ENCODE measurements at regions not wholly inside any gene's neighbourhood (a gene's known extent, or its start where the extent isn't known, plus 50 kb on each side); places are given as distances from the start of the nearest gene placed in this dataset.

DNA sequence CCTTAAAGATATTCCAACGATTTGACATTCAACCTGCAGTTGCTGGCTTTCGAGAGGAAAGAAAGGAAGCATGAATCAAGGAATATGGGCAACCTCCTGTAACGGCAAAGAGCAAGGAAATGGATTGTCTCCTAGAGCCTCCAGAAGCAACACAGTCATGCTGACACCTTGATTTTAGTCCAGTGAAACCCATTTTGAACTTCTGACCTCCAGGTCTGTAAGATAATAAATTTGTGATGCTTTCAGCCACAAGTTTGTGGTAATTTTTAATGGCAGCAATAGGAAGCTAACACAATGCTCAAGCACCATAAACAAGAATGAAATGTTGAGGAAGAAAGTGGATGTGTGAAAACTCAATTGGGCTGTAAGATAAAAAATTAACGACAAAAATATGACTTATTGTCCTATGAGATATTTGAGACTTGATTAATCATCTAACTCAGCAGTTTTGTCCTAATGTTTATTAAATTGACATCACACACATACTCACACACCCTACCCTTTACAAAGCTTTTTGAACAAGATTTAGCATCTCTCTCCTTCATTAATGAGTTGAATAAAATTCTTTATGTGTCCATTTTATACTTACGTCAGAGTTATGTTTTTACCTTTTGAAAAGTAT is 857.2 kb upstream of the INTU start:
- DNase-seq: no peak
- Histone ChIP-seq H3K36me3 (no peaks in the 10 kb centered on the region), H3K27ac (no peak overlapping the region), H3K27me3 (no peaks in the 10 kb centered on the region), H3K4me3 (no peak overlapping the region), H3K4me1 (no peaks in the 10 kb centered on the region), H3K9me3 (no peaks in the 10 kb centered on the region)
- no peak for TF ChIP-seq POLR2A (IDR thresholded peaks at IDR 0.05)
- TF ChIP-seq, protein P1, sequence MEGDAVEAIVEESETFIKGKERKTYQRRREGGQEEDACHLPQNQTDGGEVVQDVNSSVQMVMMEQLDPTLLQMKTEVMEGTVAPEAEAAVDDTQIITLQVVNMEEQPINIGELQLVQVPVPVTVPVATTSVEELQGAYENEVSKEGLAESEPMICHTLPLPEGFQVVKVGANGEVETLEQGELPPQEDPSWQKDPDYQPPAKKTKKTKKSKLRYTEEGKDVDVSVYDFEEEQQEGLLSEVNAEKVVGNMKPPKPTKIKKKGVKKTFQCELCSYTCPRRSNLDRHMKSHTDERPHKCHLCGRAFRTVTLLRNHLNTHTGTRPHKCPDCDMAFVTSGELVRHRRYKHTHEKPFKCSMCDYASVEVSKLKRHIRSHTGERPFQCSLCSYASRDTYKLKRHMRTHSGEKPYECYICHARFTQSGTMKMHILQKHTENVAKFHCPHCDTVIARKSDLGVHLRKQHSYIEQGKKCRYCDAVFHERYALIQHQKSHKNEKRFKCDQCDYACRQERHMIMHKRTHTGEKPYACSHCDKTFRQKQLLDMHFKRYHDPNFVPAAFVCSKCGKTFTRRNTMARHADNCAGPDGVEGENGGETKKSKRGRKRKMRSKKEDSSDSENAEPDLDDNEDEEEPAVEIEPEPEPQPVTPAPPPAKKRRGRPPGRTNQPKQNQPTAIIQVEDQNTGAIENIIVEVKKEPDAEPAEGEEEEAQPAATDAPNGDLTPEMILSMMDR (IDR thresholded peaks at IDR 0.05): no peak

DNA sequence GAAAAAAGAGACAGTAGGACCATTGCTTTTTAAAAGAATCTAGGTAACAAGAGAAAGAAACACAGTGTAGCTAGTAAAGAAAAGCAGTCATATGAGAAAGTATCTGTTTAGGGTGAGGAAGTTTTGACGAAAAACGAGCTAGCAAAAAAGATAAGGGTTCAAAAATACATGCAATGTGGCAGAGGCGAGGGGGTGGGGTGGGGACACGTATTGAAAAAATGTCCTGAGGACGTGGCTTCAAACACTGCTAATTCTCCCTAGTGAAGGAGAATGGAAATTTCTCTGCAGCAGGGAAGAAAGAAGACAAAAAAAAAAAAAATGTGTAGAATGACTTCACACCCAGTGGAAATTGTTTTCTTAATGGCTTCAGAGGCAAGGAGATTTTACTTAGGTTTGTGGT is 856.4 kb upstream of the INTU start:
- no peaks in the 10 kb centered on the region for H3K9me3 ChIP-seq
- no peaks in the 10 kb centered on the region for H3K36me3 ChIP-seq
- H3K27ac ChIP-seq: no peak overlapping the region
- DNase-seq: no peak
- no peaks in the 10 kb centered on the region for H3K4me1 ChIP-seq
- no peak overlapping the region for H3K4me3 ChIP-seq
- TF ChIP-seq, protein P1 (IDR thresholded peaks at IDR 0.05): no peak
- no peak for TF ChIP-seq POLR2A (IDR thresholded peaks at IDR 0.05)
- no peaks in the 10 kb centered on the region for H3K27me3 ChIP-seq

DNA sequence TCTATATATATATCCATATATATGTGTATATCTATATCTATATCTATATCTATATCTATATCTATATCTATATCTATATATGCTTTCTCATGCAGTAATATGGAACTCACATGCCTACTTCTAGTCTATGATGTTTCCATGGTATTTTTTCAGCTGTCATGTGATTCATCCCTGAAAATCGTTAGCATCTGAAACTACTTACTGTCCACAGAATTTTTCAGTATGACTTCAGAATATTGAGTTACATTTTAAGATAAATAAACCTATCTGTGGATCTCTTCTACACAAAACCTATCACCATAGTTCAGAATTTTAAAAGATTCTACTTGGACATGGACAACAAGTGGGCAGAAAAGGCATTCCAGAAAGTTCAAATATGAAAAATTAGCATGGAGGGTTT is 855.1 kb upstream of the INTU start:
- TF ChIP-seq, protein P1 (IDR thresholded peaks at IDR 0.05): no peak
- TF ChIP-seq POLR2A (IDR thresholded peaks at IDR 0.05): no peak
- no peaks in the 10 kb centered on the region for H3K4me1 ChIP-seq
- H3K27ac ChIP-seq: no peak overlapping the region

DNA sequence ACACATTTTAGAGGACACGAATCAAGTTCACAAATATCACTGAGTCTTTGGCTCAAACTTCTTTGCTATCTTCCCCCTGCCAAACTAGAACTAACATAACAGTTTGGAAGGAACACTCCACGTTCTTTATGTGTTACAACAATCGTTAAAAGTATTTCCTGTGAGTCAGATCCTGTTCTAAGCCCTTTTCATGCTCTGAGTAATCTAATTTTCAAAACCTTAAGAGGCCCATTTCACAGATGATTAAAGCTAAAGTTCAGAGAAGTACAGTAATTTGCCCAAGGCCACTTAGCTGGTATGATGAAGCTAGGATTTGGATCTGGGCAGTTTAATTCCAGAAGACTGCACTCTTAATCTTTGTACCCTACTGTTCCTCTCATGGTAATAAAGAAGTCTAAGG is 854.4 kb upstream of the INTU start:
- no peaks in the 10 kb centered on the region for H3K9me3 ChIP-seq
- no peak for TF ChIP-seq POLR2A (IDR thresholded peaks at IDR 0.05)
- TF ChIP-seq, protein P1 (IDR thresholded peaks at IDR 0.05): no peak
- no peaks in the 10 kb centered on the region for H3K27me3 ChIP-seq
- H3K27ac ChIP-seq: no peak overlapping the region
- no peaks in the 10 kb centered on the region for H3K36me3 ChIP-seq
- no peak for DNase-seq
- H3K4me1 ChIP-seq: no peaks in the 10 kb centered on the region
- H3K4me3 ChIP-seq: no peak overlapping the region

More for the DNA sequence above, 855.1 kb upstream of the INTU start:
- Histone ChIP-seq H3K9me3 (no peaks in the 10 kb centered on the region), H3K4me3 (no peak overlapping the region), H3K27me3 (no peaks in the 10 kb centered on the region), H3K36me3 (no peaks in the 10 kb centered on the region)
- no peak for DNase-seq

DNA sequence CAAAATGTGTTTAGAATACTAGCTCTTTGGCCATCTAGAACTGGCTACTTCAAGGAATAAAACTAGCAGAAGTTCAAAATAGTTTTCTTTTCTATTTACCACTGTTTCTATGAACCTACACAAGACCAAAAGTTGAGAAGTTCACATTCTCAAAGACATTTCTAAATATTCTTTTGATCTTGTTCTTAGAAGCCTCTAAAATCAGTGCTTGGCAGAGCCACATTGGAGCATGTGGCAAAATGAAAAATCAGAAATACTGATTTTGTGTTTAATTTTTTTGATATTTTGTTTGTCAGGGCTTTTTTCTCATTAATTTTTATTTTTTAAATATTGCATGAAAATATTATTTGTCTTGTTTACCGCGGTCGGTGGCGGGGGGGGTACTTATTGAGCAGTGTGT is 853.8 kb upstream of the INTU start:
- no peak for DNase-seq
- no peak for TF ChIP-seq POLR2A (IDR thresholded peaks at IDR 0.05)
- TF ChIP-seq, protein P1 (IDR thresholded peaks at IDR 0.05): no peak
- Histone ChIP-seq H3K27me3 (no peaks in the 10 kb centered on the region), H3K9me3 (no peaks in the 10 kb centered on the region), H3K27ac (no peak overlapping the region), H3K4me3 (no peak overlapping the region), H3K4me1 (no peaks in the 10 kb centered on the region), H3K36me3 (no peaks in the 10 kb centered on the region)

All from Peyer's patch (tissue), 4 donors.